ENCODE measurements at regions not wholly inside any gene's neighbourhood (a gene's known extent, or its start where the extent isn't known, plus 50 kb on each side); places are given as distances from the start of the nearest gene placed in this dataset.

GRCh38 chr4:46503739-46504138, 113.8 kb upstream of the GABRA2 start:
- no peak for TF ChIP-seq EZH2 (IDR thresholded peaks at IDR 0.05)
- TF ChIP-seq POLR2AphosphoS5 (IDR thresholded peaks at IDR 0.05; ENCODE audit: borderline replicate concordance, low read depth, low read length) = no peak
- TF ChIP-seq FOXP2 (optimal IDR thresholded peaks at IDR 0.05; ENCODE audit: control extremely low read depth, extremely low read length, insufficient read depth) = no peak

All from SK-N-MC (cell line).